Fibroblast of lung (primary cell): ENCODE measurements at regions not wholly inside any gene's neighbourhood (a gene's known extent, or its start where the extent isn't known, plus 50 kb on each side); places are given as distances from the start of the nearest gene placed in this dataset.

ENCODE experiments used
- CTCF ChIP-seq, 2 donors: IDR thresholded peaks in 1 of 2; conservative IDR thresholded peaks in 1 of 2; 1 replicate in 1 of 2; 2 replicates in 1 of 2; pipeline ENCODE4 v1.5.1; 2011 to 2012; ENCODE audit warnings: low read length in 2 of 2, control low read depth in 1 of 2, inconsistent platforms in 1 of 2, low read depth in 1 of 2, mild to moderate bottlenecking in 1 of 2
- EZH2 ChIP-seq: IDR thresholded peaks from 2 replicates; pipeline ENCODE4 v1.5.1; 2012; ENCODE audit warnings: low read length, control low read depth, mild to moderate bottlenecking; ENCODE audit errors: missing control alignments

- TF ChIP-seq EZH2 (no peak), CTCF (conservative IDR thresholded peaks at IDR 0.05 in 1 of 2, IDR thresholded peaks at IDR 0.05 in 1 of 2; ENCODE audit: low read depth in 1 of 2, low read length in 2 of 2) (no peak)
Measured at GRCh38 chr11:127236776-127237175, 236.2 kb upstream of the KIRREL3 start.
